ENCODE measurements at regions not wholly inside any gene's neighbourhood (a gene's known extent, or its start where the extent isn't known, plus 50 kb on each side); places are given as distances from the start of the nearest gene placed in this dataset.

DNA sequence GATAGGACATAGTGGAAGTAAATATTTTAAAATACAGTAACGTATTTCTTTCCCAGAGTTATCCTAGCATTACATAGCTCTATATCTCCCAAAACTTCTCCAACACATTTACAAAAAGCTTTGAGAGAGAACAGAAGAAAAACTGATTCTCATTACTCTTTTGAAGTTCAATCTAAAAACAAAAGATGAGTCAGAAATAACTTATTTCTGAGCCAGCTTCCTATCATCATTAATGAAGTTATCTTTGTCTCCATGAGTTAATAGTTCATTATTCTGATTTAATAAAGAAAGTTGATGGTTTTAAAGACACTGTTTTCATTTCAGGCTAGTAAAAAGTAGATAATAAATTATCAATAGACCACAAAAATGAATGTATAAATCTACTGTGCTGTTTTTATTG lies 446.7 kb upstream of the SPRY2 start:
- TF ChIP-seq, protein P1, sequence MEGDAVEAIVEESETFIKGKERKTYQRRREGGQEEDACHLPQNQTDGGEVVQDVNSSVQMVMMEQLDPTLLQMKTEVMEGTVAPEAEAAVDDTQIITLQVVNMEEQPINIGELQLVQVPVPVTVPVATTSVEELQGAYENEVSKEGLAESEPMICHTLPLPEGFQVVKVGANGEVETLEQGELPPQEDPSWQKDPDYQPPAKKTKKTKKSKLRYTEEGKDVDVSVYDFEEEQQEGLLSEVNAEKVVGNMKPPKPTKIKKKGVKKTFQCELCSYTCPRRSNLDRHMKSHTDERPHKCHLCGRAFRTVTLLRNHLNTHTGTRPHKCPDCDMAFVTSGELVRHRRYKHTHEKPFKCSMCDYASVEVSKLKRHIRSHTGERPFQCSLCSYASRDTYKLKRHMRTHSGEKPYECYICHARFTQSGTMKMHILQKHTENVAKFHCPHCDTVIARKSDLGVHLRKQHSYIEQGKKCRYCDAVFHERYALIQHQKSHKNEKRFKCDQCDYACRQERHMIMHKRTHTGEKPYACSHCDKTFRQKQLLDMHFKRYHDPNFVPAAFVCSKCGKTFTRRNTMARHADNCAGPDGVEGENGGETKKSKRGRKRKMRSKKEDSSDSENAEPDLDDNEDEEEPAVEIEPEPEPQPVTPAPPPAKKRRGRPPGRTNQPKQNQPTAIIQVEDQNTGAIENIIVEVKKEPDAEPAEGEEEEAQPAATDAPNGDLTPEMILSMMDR (IDR thresholded peaks at IDR 0.05; ENCODE audit: insufficient read depth, low read length), result no peak
- TF ChIP-seq POLR2AphosphoS5 (IDR thresholded peaks at IDR 0.05; ENCODE audit: low read depth), result no peak
- TF ChIP-seq, protein P2, sequence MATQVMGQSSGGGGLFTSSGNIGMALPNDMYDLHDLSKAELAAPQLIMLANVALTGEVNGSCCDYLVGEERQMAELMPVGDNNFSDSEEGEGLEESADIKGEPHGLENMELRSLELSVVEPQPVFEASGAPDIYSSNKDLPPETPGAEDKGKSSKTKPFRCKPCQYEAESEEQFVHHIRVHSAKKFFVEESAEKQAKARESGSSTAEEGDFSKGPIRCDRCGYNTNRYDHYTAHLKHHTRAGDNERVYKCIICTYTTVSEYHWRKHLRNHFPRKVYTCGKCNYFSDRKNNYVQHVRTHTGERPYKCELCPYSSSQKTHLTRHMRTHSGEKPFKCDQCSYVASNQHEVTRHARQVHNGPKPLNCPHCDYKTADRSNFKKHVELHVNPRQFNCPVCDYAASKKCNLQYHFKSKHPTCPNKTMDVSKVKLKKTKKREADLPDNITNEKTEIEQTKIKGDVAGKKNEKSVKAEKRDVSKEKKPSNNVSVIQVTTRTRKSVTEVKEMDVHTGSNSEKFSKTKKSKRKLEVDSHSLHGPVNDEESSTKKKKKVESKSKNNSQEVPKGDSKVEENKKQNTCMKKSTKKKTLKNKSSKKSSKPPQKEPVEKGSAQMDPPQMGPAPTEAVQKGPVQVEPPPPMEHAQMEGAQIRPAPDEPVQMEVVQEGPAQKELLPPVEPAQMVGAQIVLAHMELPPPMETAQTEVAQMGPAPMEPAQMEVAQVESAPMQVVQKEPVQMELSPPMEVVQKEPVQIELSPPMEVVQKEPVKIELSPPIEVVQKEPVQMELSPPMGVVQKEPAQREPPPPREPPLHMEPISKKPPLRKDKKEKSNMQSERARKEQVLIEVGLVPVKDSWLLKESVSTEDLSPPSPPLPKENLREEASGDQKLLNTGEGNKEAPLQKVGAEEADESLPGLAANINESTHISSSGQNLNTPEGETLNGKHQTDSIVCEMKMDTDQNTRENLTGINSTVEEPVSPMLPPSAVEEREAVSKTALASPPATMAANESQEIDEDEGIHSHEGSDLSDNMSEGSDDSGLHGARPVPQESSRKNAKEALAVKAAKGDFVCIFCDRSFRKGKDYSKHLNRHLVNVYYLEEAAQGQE (IDR thresholded peaks at IDR 0.05; ENCODE audit: insufficient replicate concordance, low read depth), result no peak
- no peak for TF ChIP-seq GABPA (IDR thresholded peaks at IDR 0.05; ENCODE audit: low read depth)

Measured in HL-60 (cell line).